Ishikawa (cell line): ENCODE measurements at regions not wholly inside any gene's neighbourhood (a gene's known extent, or its start where the extent isn't known, plus 50 kb on each side); places are given as distances from the start of the nearest gene placed in this dataset.

Experiments used
- CEBPB ChIP-seq: IDR thresholded peaks from 2 replicates; pipeline ENCODE4 v1.6.1; 2012
- EGR1 ChIP-seq: IDR thresholded peaks from 2 replicates; pipeline ENCODE4 v1.6.1; 2012
- EP300 ChIP-seq: IDR thresholded peaks from 2 replicates; pipeline ENCODE4 v1.6.1; 2012; ENCODE audit warnings: borderline replicate concordance
- FOXM1 ChIP-seq: IDR thresholded peaks from 2 replicates; pipeline ENCODE4 v1.6.1; 2012; ENCODE audit warnings: low read depth, borderline replicate concordance
- MAX ChIP-seq: IDR thresholded peaks from 2 replicates; pipeline ENCODE4 v1.6.1; 2012
- RAD21 ChIP-seq: IDR thresholded peaks from 2 replicates; pipeline ENCODE4 v1.6.1; 2012; ENCODE audit warnings: low read depth
- REST ChIP-seq: IDR thresholded peaks from 2 replicates; pipeline ENCODE4 v1.6.1; 2012; ENCODE audit warnings: low read depth, mild to moderate bottlenecking
- TAF1 ChIP-seq: IDR thresholded peaks from 2 replicates; pipeline ENCODE4 v1.6.1; 2012; ENCODE audit warnings: low read depth, mild to moderate bottlenecking
- YY1 ChIP-seq: IDR thresholded peaks from 2 replicates; pipeline ENCODE4 v1.6.1; 2012; ENCODE audit warnings: low read depth
- ZBTB7A ChIP-seq: IDR thresholded peaks from 2 replicates; pipeline ENCODE4 v1.6.1; 2012; ENCODE audit warnings: low read depth

- TF ChIP-seq FOXM1 = no peak
- no peak for TF ChIP-seq REST
- no peak for TF ChIP-seq CEBPB
- no peak for TF ChIP-seq MAX
- TF ChIP-seq YY1 = no peak
- TF ChIP-seq TAF1 = no peak
- TF ChIP-seq EP300 = no peak
- no peak for TF ChIP-seq RAD21
- TF ChIP-seq EGR1 = no peak
- TF ChIP-seq ZBTB7A = no peak
Measured at GRCh38 chr6:97462938-97463598, 180.1 kb upstream of the MMS22L start.
